GF-D8 (cell line): ENCODE measurements at regions not wholly inside any gene's neighbourhood (a gene's known extent, or its start where the extent isn't known, plus 50 kb on each side); places are given as distances from the start of the nearest gene placed in this dataset.

Source experiments
- DNase-seq: peaks from one replicate; lab custom pipeline; 2025; lab: John Stamatoyannopoulos, UW

DNA sequence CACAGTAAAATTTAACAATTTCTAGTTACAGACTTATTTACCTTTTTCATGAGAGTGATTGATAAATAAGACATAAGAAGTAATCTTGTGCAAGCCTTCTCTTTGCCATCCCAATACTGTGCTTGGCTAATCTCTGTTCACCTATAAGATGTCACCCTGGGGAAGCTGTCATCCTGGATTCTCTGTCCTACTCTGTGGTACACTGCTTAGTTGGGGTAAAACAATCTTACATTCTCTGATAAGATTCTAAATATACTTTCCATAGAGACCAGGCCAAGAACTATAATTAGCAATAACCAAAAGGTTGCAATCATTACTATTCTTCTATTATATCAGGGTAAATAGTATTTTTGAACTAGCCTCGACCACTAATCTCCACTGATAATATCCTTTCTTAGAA, 1218.3 kb upstream of the CADM2 start:
- DNase-seq = no peak

DNA sequence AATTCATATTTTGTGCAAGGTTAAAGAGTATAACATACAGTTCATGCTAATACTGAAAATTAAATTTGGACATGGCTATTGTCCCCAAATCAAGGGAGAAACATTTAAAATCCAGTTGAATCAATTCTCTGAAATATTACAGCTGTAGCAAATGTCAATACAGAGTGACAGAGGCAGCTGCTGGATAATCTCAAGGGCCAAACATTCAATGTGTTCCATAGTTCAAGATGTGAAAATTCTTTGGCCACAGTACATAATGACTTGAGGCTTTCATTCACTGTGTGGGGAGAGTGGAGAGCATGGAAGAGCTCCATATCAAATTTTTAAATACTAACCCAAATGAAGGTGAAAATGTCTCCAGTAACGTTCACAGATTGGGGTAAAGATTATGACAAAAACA, 1192.8 kb upstream of the CADM2 start:
- DNase-seq = no peak

DNA sequence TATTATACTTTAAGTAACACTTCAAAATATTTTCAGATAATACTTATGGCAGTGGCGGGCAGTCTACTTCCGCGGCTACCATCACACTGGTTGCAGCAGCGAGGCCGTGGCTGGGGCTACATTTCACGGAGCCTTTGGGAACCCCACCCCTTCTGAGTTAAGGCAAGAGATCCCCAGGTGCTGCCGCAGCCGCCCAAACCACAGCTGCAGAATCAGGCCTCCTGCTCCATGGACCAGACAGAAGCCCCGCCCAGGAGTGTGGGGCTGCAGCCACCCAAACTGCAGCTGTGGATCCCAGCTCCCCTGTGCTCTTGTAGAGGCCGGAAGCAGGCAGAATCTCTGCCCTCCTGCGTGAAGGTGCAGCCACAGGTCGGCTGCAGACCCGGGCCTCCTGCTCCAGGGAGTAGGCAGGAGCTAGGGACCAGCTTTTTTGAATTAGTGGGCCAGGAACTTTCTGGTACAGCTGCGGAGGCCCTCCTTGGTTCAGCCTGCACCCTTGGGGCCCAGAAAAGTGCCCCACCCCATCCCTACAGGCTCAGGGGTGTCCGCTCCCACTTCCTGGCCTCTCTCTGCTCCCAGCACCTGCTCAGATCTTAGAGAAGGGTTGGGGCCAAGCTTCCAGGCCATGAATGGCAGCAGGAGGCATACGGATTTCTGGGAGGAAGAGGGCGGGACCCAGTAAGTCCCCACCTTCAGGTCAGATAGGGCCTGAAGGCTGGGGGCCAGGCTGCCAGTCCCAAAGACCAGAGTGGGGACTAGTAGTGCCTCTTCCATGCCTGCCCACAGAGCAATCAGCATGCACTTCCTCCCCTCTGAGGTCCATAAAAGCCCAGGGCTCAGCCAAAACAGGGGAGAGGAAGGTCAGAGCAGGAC, 1188.8 kb upstream of the CADM2 start:
- DNase-seq = no peak

- no peak for DNase-seq
Measured at GRCh38 chr3:83770664-83771402, 1188.0 kb upstream of the CADM2 start.

GRCh38 chr3:83802801-83803200, 1156.0 kb upstream of the CADM2 start:
- no peak for DNase-seq

- no peak for DNase-seq
Measured at GRCh38 chr3:83807511-83807910, 1151.3 kb upstream of the CADM2 start.

- no peak for DNase-seq
Measured at GRCh38 chr3:83813176-83813575, 1145.6 kb upstream of the CADM2 start.

- no peak for DNase-seq
Measured at GRCh38 chr3:83816653-83817052, 1142.1 kb upstream of the CADM2 start.

GRCh38 chr3:83821506-83821905, 1137.3 kb upstream of the CADM2 start:
- DNase-seq = no peak

DNA sequence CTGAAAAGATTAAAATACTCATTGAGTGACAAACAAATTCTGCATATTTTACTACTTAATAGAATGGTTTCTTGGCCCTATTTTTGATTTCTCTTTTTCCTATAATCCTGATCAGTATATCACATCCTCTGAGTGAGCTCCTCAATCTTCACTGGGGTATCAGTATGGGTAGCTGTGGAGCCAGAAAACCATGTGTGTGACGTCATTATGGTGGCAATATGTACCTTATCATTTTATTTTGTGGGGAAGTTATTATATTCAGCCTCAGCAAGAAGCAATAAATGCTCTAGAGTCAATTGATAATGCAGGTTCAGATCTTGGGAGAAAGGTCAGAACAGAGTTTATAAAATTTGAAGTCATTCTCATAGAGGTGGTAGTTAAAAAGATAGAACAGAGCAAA, 1135.7 kb upstream of the CADM2 start:
- DNase-seq = no peak

DNA sequence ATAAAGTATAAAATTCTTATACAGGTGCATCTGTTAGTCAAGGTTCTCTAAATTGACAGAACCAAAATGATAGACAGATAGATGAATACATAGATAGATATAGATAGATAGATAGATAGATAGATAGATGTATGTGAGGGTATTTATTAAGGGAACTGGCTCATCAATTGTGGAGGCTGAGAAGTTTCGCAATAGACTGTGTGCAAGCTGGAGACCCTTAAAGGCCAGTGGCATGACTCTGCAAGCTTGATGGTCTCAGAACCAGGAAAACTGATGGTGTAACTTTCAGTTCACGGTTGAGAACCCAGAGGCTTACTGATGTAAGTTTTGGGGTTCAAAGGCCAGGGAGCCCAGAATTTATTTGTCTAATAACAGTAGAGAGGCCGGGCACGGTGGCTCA, 1123.7 kb upstream of the CADM2 start:
- DNase-seq = no peak

DNA sequence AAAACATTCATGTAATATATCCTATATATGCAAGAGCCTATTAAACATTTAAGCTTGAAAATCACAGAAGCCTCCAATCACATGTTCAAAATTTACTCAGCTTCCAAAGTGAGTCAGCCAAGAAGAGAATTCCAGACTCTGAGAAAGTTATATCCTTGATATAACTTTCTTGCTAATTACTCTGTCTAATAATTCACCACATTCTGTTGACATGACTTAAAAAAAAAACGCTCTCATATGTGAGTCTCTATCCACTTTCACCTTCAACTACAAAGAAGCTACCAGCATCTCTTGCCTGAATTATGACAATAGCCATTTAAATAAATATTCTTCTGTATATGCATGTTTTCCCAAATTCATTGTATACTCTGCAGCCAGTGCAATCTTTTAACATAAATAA, 1116.3 kb upstream of the CADM2 start:
- no peak for DNase-seq

- no peak for DNase-seq
Measured at GRCh38 chr3:83843716-83844115, 1115.1 kb upstream of the CADM2 start.

DNA sequence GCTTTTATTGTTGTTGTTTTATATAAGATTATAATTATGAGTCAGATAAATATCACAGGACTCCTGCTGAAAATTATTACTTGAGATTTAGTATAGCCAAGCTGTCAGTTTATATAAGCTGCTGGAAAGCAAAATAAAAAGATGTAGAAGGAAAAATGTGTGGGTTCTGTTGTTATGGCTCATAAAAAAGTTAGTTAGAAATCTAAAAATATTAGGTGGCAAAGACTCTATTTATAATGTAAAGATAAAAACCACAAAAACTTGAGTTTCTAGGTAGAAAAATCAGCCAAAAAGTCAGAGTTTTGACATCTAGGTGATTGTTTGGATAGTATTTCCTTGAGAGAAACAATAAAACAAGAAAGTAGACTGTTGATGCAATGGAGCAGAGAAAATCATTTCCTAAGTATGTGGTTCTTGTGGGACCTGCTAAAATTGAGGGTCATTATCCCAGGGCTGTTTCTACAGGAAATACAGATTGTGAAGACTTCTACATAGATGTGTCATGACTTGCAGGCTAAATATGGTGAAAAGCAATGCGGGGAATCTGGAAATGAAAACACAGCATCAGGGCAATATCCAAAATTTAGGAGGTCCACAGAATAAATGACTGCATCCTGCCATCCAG, 1109.6 kb upstream of the CADM2 start:
- DNase-seq = no peak

GRCh38 chr3:83863380-83863779, 1095.4 kb upstream of the CADM2 start:
- DNase-seq = no peak

- no peak for DNase-seq
Measured at GRCh38 chr3:83868909-83869567, 1089.8 kb upstream of the CADM2 start.

DNA sequence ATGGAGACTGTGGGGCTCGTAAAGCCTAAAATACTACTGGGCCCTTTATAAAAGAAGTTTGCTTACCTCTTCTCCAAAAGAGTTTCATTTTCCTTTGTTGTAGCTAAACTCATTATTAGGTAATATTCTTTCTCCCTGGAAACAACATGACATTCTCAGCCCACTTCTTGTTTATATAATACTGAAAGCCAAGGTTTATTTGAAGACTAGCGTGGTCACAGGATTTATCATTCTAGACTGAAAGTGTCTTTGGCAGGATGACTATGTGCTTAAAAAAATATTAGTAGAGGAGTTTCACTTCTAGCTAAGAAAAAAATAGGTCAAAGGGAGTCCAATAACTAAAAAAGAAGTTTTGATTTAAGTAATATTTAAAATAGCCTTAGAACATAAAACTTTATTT, 1085.2 kb upstream of the CADM2 start:
- DNase-seq = no peak

DNA sequence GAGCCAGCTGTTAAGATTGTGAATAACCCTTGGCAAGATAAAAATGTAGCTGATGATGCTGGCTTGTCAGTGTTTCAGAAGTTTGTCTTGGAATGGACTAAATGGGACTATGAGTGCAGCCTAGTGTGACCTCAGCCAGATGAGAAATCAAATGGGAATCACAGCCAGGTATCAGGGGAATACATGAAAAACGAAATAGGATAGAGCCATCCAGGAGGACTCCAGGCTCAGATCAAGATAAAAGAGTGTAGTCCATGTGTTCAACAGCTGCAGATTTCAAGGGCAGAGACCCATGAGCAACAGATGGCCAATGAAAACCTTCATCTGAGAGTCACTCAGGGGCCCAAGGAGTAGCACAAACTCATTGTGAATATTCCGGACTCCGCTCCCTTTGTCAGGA, 1080.9 kb upstream of the CADM2 start:
- no peak for DNase-seq

GRCh38 chr3:83882701-83883100, 1076.1 kb upstream of the CADM2 start:
- DNase-seq = no peak

GRCh38 chr3:83890039-83890762, 1068.6 kb upstream of the CADM2 start:
- no peak for DNase-seq

DNA sequence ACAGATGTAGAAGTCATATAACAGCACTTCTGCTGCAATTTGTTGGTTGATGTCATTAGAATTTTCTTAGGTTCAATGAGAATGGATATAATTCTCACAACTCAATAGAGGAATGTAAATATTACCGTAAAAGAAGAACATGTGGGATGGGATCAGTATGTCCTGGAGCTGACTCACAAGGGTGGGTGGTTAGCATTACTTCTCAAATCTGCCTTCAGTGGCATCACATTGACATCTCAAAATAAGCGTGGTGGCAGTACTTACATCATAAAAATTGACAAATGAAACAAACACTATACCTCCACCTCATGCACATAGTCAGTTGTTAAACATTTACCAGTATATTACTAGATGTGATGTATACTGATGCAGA, 1068.0 kb upstream of the CADM2 start:
- DNase-seq = no peak

GRCh38 chr3:83894223-83894622, 1064.6 kb upstream of the CADM2 start:
- no peak for DNase-seq
